Left forelimb (tissue), 1 donor: ENCODE measurements at regions not wholly inside any gene's neighbourhood (a gene's known extent, or its start where the extent isn't known, plus 50 kb on each side); places are given as distances from the start of the nearest gene placed in this dataset.
A peak's percentile ranks its signal among the peaks of the same experiment; 100 is the strongest.

Experiments
- DNase-seq: peaks from one replicate; pipeline ENCODE4 v3.0.0-alpha.2; 2018; ENCODE audit warnings: low spot score

GRCh38 chr18:78813936-78814710 lies 165.5 kb upstream of the SALL3 start:
- DNase-seq, result no peak

DNA sequence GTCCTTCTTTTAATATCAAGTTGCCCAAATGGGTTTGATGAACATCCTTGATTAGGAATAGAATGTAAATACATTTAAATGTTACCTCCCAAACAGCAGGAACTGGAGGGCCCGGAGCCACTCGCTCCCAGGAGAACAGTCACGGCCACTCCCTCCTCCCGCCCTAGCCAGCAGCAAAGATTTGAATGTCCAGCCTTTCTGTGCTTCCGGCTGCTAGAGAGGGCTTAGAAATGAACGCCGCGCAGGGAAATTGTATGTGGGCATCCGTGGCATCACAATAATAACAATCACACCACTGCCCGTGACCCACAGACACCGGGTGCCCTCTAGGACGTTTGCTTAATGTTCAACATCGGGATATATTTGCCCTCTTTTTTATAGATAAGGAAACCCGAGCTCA lies 164.9 kb upstream of the SALL3 start:
- no peak for DNase-seq

DNA sequence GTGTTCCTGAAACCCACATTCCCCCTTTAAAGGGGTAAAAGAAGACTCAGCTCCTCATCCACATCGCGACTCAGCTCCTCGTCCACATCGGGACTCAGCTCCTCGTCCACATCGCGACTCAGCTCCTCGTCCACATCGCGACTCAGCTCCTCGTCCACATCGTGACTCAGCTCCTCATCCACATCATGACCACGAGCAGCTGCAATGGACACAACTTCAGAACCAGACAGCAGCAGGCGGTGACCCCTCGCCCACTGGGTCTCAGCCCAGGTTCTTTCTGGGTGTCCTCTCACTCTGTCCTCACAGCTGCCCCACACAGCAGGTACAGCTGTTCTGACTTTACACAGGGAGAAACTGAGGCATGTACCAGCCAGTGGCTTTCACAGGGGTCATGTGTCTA lies 163.5 kb upstream of the SALL3 start:
- DNase-seq, result no peak

DNA sequence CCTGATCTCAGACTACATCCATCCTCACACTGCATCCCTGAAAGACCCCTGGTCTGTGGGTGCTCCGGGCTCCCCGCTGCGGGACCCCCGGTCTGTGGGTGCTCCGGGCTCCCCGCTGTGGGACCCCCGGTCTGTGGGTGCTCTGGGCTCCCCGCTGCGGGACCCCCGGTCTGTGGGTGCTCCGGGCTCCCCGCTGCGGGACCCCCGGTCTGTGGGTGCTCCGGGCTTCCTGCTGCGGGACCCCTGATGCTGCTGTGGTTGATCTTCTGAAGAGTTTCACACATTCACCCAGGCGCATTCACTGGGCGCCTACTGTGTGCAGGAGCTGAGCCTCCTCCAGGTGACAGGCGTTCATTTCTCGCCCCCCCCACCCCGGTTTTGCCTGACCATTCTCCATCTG lies 162.7 kb upstream of the SALL3 start:
- DNase-seq, result no peak

DNA sequence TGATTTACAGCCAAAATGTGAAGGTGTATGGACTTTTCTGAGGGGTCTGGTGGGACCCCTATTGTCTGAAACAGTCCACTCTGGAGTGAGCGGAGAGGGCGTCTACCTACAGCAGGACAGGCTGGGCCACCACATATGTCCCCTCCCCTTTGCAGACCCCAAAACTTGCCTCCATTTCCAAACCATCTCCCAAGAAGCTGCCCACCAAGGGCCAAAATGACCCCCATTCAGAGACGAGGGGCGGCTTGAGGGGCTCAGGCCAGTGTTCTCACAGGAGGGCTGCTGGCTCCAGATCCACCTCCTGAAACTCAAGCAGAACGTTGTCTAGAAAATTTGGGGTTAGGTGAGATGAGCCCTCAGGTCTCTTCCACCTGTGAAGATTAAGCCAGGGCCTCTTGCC lies 161.1 kb upstream of the SALL3 start:
- DNase-seq, result peak; percentile 38

- peak; percentile 36 for DNase-seq
These were observed 160.7 kb upstream of the SALL3 start for GRCh38 chr18:78818961-78819360.

DNA sequence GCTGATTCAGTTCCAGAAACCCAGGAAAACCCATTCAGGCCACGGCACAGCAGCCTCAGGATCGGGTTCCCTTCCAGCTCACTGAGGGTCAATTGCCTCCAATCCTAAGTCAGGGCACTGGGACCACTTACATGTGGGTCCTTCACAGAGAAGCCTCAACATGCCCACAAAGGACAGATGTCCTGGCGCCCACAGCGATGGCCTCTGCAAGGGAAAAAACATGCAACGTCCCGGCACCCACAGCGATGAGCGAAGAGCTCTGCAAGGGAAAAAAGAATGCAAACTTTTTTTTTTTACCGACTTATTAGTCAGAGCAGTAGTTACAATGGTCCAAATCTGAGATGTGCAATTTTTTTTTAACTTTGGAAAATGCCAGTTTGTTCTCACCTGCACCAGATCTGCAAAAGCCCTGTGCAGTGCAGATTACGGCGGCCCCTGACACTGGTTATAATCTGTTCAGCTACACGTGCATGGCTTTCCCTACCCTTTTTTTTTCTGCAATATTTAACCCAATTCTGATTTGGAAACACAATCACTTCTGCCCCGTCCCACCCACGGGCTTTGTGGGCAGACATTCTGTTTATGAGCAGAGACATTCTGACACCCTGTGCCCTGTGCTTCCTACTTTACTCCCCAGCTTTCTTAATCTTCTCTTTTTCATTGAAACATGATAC lies 159.3 kb upstream of the SALL3 start:
- DNase-seq, result peak; percentile 4

DNA sequence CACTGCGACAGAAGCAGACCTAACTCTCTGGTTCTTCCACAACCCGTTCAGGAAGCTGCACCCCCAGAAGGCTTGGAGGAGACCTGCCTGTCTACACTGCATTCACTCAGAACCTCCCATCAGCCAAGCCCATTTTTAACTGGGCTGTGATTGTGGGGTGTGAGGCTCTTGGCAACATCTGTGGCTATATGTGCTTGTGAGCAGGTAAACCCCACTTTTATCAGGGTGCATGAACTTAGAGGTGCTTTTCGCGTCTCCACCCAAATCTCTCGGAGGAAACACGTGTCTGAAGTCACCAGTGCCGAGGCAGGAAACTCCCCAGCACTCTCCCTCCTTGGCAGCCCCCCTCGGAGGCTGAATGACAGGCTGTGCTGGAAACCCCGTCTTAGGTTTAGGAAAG lies 158.2 kb upstream of the SALL3 start:
- DNase-seq, result peak; percentile 55

DNA sequence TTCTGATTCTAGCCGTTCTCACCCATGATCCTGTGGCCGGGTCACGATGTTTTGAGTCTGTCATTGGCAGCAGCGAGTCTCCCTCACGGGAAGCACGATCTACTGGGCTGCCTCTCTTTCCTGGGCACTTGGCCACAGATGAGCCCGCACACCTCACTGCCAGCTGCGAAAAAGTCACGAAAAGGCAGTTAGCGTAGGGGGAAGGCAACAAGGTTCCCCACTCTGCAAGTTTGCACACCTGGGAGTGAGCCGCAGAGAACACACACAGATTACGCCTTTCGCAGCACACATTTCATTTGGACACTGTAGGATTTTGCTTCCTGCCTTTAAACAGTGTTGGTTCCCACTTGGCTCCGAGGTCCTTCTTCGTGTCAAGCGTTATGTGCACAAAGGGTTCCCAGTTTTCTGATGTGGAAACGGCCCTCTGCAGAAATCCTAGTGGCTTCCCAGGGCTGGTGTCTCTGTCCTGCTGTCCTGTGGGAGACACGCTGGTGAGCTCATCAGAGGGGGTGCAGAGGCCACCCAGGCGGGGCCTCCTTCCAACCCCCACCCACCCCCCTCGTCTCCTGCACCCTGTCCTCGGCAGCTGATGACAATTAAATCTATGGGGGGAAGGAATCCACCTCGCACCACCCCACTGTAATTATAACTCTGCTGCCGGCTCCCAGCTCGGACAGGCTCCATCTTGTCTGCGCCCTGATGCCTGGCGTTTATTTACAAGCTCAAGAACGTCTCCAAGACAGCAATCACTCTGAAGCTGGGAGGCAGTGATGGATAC lies 157.3 kb upstream of the SALL3 start:
- DNase-seq, result peak; percentile 26

DNA sequence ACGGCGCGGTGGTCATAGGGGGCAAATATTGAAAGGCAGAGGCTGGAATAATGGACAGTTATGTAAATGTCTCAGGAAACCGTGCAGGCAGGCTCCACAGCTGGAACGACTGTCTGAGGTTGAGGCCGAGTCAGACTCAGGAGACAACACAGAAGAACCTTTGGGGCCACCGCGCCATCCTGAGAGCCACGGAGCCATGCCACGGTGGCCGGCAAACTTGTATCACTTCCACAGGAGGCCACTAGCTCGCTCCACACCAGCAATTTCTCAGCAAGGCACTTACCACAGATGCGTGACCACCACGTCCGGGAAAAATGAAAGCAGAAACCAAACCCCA lies 156.7 kb upstream of the SALL3 start:
- peak; percentile 28 for DNase-seq

DNA sequence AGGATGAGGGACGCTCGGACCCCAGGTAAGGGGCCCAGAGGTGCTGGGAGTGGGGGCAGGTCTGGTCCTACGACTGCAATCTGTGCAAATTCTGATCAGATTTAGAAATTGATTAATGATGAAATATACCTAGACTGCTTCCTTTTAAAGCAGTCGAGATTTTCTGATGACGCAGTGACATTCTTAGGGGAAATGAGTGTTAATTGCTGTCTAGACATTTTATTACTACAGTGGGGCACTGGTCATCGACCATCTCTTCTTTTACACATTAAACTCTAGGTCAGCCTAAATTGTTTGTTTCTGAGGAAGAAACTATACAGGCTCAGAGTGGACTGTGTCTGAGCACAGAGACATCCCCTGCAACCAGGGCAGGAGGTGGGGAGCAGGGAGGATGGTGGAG lies 154.4 kb upstream of the SALL3 start:
- peak; percentile 26 for DNase-seq

GRCh38 chr18:78826631-78827030 lies 153.0 kb upstream of the SALL3 start:
- peak; percentile 26 for DNase-seq

DNA sequence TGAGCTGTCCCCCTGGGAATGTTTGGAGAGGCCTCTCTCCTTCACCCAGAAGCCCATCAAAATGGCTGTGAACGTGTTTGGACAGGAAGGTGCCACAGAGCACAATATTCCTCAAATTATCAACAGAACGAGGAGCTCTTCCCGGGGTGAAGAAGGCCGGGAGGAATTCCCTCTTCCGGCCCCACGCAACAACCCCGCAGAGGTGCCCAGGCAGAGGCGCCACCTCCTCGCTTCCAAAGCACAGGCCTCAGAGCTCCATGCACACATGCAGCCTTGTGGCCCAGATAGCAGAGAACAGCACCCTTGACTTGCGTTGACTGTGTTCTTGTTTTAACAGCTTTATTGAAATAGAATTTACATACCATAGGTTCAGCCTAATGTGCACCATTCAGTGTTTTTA lies 152.5 kb upstream of the SALL3 start:
- DNase-seq, result peak; percentile 12

- DNase-seq, result no peak
These were observed 151.5 kb upstream of the SALL3 start for GRCh38 chr18:78828131-78828530.

DNA sequence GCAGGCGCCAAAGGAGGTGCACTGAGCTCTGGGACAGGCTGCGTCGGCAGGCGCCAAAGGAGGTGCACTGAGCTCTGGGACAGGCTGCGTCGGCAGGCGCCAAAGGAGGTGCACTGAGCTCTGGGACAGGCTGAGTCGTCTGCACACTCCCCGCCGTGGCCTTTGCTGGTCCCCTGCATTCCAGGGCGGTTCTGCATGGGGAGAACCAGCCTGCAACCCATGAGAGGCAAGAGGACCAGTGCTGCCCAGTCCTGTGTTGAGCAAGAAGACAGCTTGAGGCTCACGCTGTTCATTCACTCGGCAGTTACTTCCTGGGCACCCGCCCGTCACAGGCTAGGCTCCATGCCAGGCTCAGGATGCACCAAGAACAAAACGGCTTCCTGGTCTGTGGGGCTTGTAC lies 150.6 kb upstream of the SALL3 start:
- peak; percentile 36 for DNase-seq

- peak; percentile 2 for DNase-seq
These were observed 149.5 kb upstream of the SALL3 start for GRCh38 chr18:78830161-78830560.

DNA sequence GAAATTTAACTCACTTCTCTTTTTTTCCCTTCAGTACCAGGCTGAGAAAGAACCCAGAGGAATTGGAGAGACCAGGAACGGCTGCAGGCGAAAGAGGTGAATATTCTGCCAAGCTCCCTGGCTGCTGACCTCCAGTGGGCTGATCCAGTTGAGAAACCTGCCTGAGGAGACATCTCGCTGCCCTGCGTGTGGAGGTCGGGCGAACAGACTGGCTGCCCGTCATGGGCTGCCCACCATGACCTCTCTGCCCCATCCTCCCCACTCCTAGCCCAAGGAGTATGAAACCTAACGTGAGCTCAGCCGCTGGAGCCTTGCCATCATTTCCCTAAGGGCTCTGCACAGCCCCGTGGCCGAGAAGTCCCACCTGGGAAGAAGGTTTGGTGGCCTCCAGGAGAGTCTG lies 148.8 kb upstream of the SALL3 start:
- peak; percentile 20 for DNase-seq

DNA sequence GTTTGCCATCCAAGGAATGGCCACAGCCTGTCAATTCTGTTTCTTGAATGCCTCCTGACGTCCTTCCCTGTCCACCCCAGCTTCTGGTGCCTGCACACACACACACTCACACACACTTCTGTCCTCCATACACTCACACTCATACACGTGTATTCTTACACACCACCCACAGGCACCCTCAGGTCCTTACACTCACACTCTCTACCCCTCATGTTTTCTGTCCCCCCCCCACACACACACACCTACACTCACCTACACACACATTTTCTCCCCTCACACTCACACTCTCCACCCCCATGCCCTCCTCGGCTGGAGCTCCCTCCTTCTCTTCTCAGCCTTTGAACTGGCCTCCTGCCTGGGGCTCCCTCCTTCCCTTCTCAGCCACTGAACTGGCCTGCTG lies 148.0 kb upstream of the SALL3 start:
- peak; percentile 20 for DNase-seq

GRCh38 chr18:78833833-78834232 lies 145.8 kb upstream of the SALL3 start:
- no peak for DNase-seq

DNA sequence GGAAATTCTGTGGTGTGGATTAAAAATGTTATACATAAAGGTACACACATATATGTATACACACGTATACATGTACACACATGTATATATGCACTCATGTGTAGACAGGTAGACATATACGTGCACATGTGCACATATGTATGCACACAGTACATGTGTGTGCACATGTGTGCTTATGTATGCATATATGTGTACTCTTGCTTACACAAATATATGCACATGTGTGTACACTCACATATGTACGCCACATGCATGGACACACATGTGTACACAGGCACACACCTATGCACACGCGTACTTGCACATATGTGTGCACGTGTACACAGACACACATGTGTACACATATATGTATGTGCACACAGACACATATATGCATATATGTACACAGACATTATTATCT lies 142.8 kb upstream of the SALL3 start:
- peak; percentile 3 for DNase-seq

DNA sequence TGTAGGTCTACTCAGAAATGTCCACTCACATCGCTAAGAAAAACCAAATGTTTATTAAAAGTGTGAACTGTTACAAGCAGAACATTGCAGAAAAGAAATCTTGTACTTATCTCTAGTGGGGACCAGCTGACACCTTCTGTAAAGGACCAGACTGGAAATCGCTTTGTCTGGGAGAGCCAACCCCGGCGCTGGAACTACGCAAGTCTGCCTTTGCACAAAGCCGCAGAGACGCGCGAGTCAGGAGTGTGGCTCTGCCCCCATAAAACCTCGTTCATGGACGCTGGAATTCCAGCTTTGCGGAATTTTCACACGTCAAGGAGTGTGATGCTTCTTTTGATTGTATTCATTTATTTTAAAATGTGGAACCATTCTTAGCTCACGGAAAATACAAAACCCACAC lies 141.9 kb upstream of the SALL3 start:
- DNase-seq, result peak; percentile 55

GRCh38 chr18:78838183-78838582 lies 141.4 kb upstream of the SALL3 start:
- peak; percentile 25 for DNase-seq

DNA sequence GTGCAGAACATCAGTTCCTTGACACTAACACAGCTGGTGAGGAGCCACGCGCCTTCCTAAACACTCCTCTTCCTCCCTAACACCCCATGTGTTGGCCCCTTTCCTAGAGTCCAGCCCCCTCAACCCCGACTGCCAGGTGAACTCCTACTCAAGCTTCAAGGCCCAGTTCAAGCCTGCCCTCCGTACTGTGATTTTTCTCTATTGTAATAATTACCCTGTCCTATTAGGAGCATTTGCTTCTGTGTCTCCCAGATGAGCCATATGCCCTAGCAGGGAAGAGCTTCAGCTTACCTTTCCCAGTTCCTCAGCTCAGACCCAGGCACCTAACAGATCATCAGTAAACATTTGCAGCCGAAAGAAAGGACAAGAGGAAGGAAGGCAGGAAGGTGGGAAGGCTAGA lies 130.6 kb upstream of the SALL3 start:
- no peak for DNase-seq
